Fibroblast of the aortic adventitia (primary cell): ENCODE measurements at regions not wholly inside any gene's neighbourhood (a gene's known extent, or its start where the extent isn't known, plus 50 kb on each side); places are given as distances from the start of the nearest gene placed in this dataset.

Experiments
- DNase-seq: peaks from one replicate; pipeline ENCODE4 v3.0.0-alpha.2; 2010; ENCODE audit warnings: low read depth
- H3K4me3 ChIP-seq: 2 replicates; pipeline ENCODE4 v1.5.1; 2011; ENCODE audit warnings: low read depth, mild to moderate bottlenecking, control low read depth, low read length, moderate library complexity
- TF ChIP-seq, protein P1 (sequence below): IDR thresholded peaks from 2 replicates; pipeline ENCODE4 v1.5.1; 2011; ENCODE audit warnings: mild to moderate bottlenecking, low read length, control low read depth, inconsistent platforms; ENCODE audit not compliant: insufficient read depth

- no peak for DNase-seq
- no peak overlapping the region for H3K4me3 ChIP-seq
- TF ChIP-seq, protein P1, sequence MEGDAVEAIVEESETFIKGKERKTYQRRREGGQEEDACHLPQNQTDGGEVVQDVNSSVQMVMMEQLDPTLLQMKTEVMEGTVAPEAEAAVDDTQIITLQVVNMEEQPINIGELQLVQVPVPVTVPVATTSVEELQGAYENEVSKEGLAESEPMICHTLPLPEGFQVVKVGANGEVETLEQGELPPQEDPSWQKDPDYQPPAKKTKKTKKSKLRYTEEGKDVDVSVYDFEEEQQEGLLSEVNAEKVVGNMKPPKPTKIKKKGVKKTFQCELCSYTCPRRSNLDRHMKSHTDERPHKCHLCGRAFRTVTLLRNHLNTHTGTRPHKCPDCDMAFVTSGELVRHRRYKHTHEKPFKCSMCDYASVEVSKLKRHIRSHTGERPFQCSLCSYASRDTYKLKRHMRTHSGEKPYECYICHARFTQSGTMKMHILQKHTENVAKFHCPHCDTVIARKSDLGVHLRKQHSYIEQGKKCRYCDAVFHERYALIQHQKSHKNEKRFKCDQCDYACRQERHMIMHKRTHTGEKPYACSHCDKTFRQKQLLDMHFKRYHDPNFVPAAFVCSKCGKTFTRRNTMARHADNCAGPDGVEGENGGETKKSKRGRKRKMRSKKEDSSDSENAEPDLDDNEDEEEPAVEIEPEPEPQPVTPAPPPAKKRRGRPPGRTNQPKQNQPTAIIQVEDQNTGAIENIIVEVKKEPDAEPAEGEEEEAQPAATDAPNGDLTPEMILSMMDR, result no peak
Observed at GRCh38 chr11:37336401-37336800, 738.4 kb upstream of the RAG2 start.

GRCh38 chr11:37333345-37333744 is 735.3 kb upstream of the RAG2 start:
- TF ChIP-seq, protein P1, result no peak
- no peak for DNase-seq
- no peak overlapping the region for H3K4me3 ChIP-seq

DNA sequence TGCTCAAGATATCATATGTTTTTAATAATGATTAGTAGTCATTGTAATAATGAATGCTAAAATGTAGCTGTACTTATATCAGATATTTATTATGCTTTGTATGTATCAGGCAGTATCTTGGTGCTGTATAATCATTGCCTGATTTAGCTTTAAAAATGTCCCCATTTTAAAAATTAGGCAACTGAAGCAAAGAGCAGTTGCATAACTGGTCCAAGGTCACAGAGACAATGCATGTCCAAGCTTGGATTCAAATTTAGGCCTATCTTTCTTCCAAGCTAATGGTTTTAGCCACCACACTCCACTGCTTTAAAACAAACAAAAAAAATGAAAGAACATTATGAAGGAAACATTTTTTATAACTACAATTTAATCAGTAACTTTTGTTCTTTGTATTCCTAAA is 725.8 kb upstream of the RAG2 start:
- no peak for DNase-seq
- TF ChIP-seq, protein P1, result no peak
- no peak overlapping the region for H3K4me3 ChIP-seq

- no peak for DNase-seq
- no peak overlapping the region for H3K4me3 ChIP-seq
- TF ChIP-seq, protein P1, result no peak
Observed at GRCh38 chr11:37322333-37323194, 724.5 kb upstream of the RAG2 start.

- TF ChIP-seq, protein P1, result no peak
- DNase-seq, result no peak
- no peak overlapping the region for H3K4me3 ChIP-seq
Observed at GRCh38 chr11:37320921-37321320, 722.9 kb upstream of the RAG2 start.

DNA sequence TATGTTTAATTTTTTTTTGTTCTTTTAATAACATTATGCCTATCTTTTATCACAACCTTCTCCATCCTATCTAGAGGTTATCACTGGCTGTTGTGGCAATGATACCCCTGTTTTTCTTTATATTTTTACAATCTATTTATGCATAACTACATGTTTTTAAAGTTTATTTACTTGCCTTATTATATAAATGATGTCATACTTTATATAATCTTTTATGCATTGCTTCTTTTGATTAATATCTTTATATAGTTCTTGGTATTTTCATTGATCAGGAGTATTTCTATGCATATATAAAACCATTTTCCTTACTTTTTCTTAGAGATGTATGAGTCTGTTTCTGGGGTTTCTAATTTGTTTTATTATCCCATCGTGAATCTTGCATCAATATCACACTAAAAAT is 719.8 kb upstream of the RAG2 start:
- TF ChIP-seq, protein P1, result no peak
- no peak for DNase-seq
- H3K4me3 ChIP-seq, result no peak overlapping the region
